Tibial artery (tissue), 4 donors: ENCODE measurements at regions not wholly inside any gene's neighbourhood (a gene's known extent, or its start where the extent isn't known, plus 50 kb on each side); places are given as distances from the start of the nearest gene placed in this dataset.

Experiments
- DNase-seq, 2 donors: peaks; one replicate each; pipeline ENCODE4 v3.0.0-alpha.2; 2019
- H3K27ac ChIP-seq, 2 donors: fragments of 200-600 bp; sonication (generic) in 1 of 2; 1 replicate in 1 of 2; 2 replicates in 1 of 2; pipeline ENCODE4 v1.5.1; 2018 to 2019; ENCODE audit warnings: mild to moderate bottlenecking in 1 of 2
- H3K27me3 ChIP-seq, 2 donors: fragments of 200-600 bp; sonication (generic) in 1 of 2; one replicate each; pipeline versions ENCODE4 v1.5.1 to v1.6.0; 2016 to 2019
- H3K36me3 ChIP-seq, 3 donors: fragments of 200-600 bp; sonication (generic) in 2 of 3; one replicate each; pipeline ENCODE4 v1.5.1; 2016 to 2019; ENCODE audit warnings: mild to moderate bottlenecking in 2 of 3
- H3K4me1 ChIP-seq, 4 donors: fragments of 200-600 bp; sonication (generic) in 2 of 4; 1 replicate in 3 of 4; 2 replicates in 1 of 4; pipeline ENCODE4 v1.5.1; 2016 to 2019
- H3K4me3 ChIP-seq, 2 donors: fragments of 200-600 bp; sonication (generic) in 1 of 2; 1 replicate in 1 of 2; 2 replicates in 1 of 2; pipeline ENCODE4 v1.5.1; 2018 to 2019; ENCODE audit warnings: mild to moderate bottlenecking in 2 of 2
- H3K9me3 ChIP-seq, 3 donors: fragments of 200-600 bp; sonication (generic) in 1 of 3; one replicate each; pipeline ENCODE4 v1.5.1; 2016 to 2019
- CTCF ChIP-seq, 2 experiments: fragments of 200-600 bp in 1 of 2; fragments of 450-650 bp in 1 of 2; IDR thresholded peaks; one replicate each; pipeline ENCODE4 v1.5.1; 2017 to 2019; ENCODE audit warnings: antibody characterized with exemption in 2 of 2, mild to moderate bottlenecking in 1 of 2, moderate library complexity in 1 of 2
- intact Hi-C: fragments of 100-400 bp; cut with DNase I; formaldehyde crosslinking; loops from one replicate; pipeline ENCODE4 v1.15.0; 2023; ENCODE audit warnings: low total_unique reads

GRCh38 chr18:31258789-31259188, 59.2 kb upstream of the DSG1 start:
- no peaks in the 10 kb centered on the region for H3K36me3 ChIP-seq
- no peaks in the 10 kb centered on the region for H3K9me3 ChIP-seq
- no peaks in the 10 kb centered on the region for H3K27me3 ChIP-seq
- intact Hi-C loops, result no loop called here
- H3K27ac ChIP-seq, result no peak overlapping the region
- H3K4me3 ChIP-seq, result no peak overlapping the region
- DNase-seq, result no peak
- H3K4me1 ChIP-seq, result no peaks in the 10 kb centered on the region
- TF ChIP-seq CTCF (IDR thresholded peaks at IDR 0.05), result no peak

GRCh38 chr18:31261792-31262582, 56.0 kb upstream of the DSG1 start:
- intact Hi-C loops, result no loop called here

GRCh38 chr18:31267823-31268481, 50.0 kb upstream of the DSG1 start:
- Histone ChIP-seq H3K27ac (no peak overlapping the region), H3K27me3 (no peaks in the 10 kb centered on the region), H3K9me3 (no peaks in the 10 kb centered on the region), H3K36me3 (no peaks in the 10 kb centered on the region), H3K4me3 (no peak overlapping the region), H3K4me1 (no peaks in the 10 kb centered on the region)
- DNase-seq, result no peak
- TF ChIP-seq CTCF (IDR thresholded peaks at IDR 0.05), result no peak
- intact Hi-C loops, result no loop called here

More at GRCh38 chr18:31261792-31262582, 56.0 kb upstream of the DSG1 start:
- Histone ChIP-seq H3K27ac (no peak overlapping the region), H3K9me3 (no peaks in the 10 kb centered on the region), H3K4me3 (no peak overlapping the region), H3K27me3 (no peaks in the 10 kb centered on the region), H3K36me3 (no peaks in the 10 kb centered on the region), H3K4me1 (no peaks in the 10 kb centered on the region)
- TF ChIP-seq CTCF (IDR thresholded peaks at IDR 0.05), result no peak
- no peak for DNase-seq
